HG03442 (cell line): ENCODE measurements at regions not wholly inside any gene's neighbourhood (a gene's known extent, or its start where the extent isn't known, plus 50 kb on each side); places are given as distances from the start of the nearest gene placed in this dataset.
"Not testable (repeated sequence)": the region's sequence is repeated elsewhere in the genome, so short reads cannot be mapped to it uniquely, and the experiment has no call there.

ENCODE experiments used
- ATAC-seq: cut with Tn5 transposase; IDR thresholded peaks from one replicate; pipeline ENCODE4 v1.9.1; 2021; ENCODE audit warnings: mild to moderate bottlenecking, moderate library complexity; ENCODE audit not compliant: unreplicated experiment

- ATAC-seq, result no peak
Observed at GRCh38 chr20:29762620-29763019, 1494.8 kb upstream of the DEFB115 start.

GRCh38 chr20:29763821-29764511 lies 1493.5 kb upstream of the DEFB115 start:
- ATAC-seq, result no peak

GRCh38 chr20:29764922-29765610 lies 1492.4 kb upstream of the DEFB115 start:
- ATAC-seq, result not testable (repeated sequence)

GRCh38 chr20:29778033-29778432 lies 1479.4 kb upstream of the DEFB115 start:
- not testable (repeated sequence) for ATAC-seq

GRCh38 chr20:29781217-29781616 lies 1476.2 kb upstream of the DEFB115 start:
- not testable (repeated sequence) for ATAC-seq

- ATAC-seq, result not testable (repeated sequence)
Observed at GRCh38 chr20:29781891-29782290, 1475.6 kb upstream of the DEFB115 start.

- ATAC-seq, result not testable (repeated sequence)
Observed at GRCh38 chr20:29787456-29787855, 1470.0 kb upstream of the DEFB115 start.

GRCh38 chr20:29790510-29790909 lies 1467.0 kb upstream of the DEFB115 start:
- no peak for ATAC-seq

GRCh38 chr20:29831508-29831907 lies 1426.0 kb upstream of the DEFB115 start:
- ATAC-seq, result not testable (repeated sequence)

- ATAC-seq, result not testable (repeated sequence)
Observed at GRCh38 chr20:29868014-29868413, 1389.5 kb upstream of the DEFB115 start.

GRCh38 chr20:29868688-29869087 lies 1388.8 kb upstream of the DEFB115 start:
- not testable (repeated sequence) for ATAC-seq

- not testable (repeated sequence) for ATAC-seq
Observed at GRCh38 chr20:29871816-29872215, 1385.6 kb upstream of the DEFB115 start.

GRCh38 chr20:29873946-29874345 lies 1383.5 kb upstream of the DEFB115 start:
- ATAC-seq, result no peak

- ATAC-seq, result no peak
Observed at GRCh38 chr20:29874476-29875202, 1382.8 kb upstream of the DEFB115 start.

- ATAC-seq, result not testable (repeated sequence)
Observed at GRCh38 chr20:29875321-29876083, 1382.0 kb upstream of the DEFB115 start.

GRCh38 chr20:29876084-29876910 lies 1381.2 kb upstream of the DEFB115 start:
- not testable (repeated sequence) for ATAC-seq

- ATAC-seq, result no peak
Observed at GRCh38 chr20:29876911-29877285, 1380.6 kb upstream of the DEFB115 start.

GRCh38 chr20:29877411-29878280 lies 1379.8 kb upstream of the DEFB115 start:
- ATAC-seq, result not testable (repeated sequence)

- no peak for ATAC-seq
Observed at GRCh38 chr20:29878281-29878741, 1379.2 kb upstream of the DEFB115 start.
